Smooth muscle cell of the brain vasculature (primary cell): ENCODE measurements at regions not wholly inside any gene's neighbourhood (a gene's known extent, or its start where the extent isn't known, plus 50 kb on each side); places are given as distances from the start of the nearest gene placed in this dataset.
"Not testable (repeated sequence)": the region's sequence is repeated elsewhere in the genome, so short reads cannot be mapped to it uniquely, and the experiment has no call there.

Experiments used
- DNase-seq: peaks from one replicate; pipeline ENCODE4 v3.0.0-alpha.2; 2012; ENCODE audit warnings: low read depth, low spot score

DNA sequence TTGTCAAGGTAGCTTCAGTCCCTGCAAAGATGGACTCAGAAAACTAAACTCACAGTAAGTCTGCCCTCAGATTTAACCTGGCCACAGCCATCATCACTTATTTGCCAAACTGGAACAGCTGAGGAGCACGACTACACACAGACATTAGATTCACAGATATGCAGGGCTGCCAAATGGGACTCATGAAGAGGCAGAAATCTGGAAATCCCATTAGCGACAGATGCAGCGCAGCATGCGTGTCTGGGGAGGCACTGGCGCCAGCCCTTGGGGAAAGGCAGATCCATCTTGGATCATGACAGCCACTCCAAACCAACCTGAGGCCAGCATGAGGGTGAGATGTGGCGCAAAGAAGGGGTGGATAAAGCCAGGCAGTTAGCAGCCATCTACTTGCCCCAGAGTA is 160.7 kb upstream of the TSC22D2 start:
- DNase-seq = no peak

DNA sequence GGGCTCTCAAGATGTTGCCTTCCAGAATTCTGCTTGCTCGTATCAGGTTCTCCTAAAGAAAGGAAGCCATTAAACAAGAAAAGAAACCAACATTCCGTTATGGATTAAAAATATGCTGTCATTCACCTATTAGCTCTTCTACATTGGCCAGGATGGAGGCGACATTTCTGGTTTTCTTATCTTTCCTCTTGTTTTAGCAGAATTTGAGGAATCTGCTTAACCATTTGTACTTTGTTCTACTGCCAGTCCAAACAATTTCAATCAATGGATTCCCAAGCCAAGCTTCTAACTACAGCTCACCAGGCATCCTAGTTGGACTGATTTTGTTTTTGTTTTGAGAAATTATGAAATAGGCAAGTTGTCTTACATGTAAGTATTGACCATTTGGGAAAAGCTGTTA is 164.6 kb upstream of the TSC22D2 start:
- no peak for DNase-seq

- DNase-seq = peak; percentile 62
These were observed 165.7 kb upstream of the TSC22D2 start for GRCh38 chr3:150242220-150242936.

- no peak for DNase-seq
These were observed 167.2 kb upstream of the TSC22D2 start for GRCh38 chr3:150240891-150241290.

GRCh38 chr3:150239766-150240165 is 168.3 kb upstream of the TSC22D2 start:
- DNase-seq = no peak

- DNase-seq = no peak
These were observed 169.0 kb upstream of the TSC22D2 start for GRCh38 chr3:150238995-150239619.

DNA sequence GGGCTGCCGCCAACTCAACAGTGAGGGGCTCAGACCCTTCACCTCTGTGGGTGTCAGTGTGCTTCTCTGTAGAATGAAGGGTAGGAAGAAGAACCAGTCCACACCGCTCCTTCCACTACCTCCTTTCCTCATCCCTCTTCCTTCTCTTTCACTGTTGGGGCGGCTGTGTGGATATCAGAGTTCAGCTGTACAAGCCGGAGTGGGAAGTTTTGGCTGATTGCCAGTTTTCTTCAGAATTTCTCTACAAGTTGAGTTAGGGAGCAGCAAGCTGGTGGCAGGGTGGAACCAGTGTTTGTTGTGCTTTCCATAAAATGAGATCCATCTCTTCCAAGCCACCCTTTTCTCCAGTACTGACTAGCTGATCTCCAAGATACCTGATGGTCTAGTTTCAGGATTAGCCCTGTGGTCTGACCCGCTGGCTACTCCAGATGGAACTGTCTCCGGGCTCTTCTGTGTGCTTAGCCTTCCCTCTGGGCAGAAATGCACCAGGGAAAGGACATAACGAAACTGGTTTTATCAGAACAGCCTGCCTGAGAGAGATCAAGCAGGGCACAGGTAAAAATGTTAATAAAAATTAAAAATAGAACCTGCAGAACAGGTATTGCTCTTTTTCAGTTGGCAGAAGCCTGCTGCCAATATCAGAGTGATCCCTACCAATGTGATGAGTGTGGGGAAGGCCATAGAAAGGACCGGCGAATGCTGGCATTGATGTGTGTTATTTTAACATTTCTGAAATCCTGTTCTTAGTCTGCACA is 169.9 kb upstream of the TSC22D2 start:
- no peak for DNase-seq

- no peak for DNase-seq
These were observed 170.6 kb upstream of the TSC22D2 start for GRCh38 chr3:150237490-150237889.

DNA sequence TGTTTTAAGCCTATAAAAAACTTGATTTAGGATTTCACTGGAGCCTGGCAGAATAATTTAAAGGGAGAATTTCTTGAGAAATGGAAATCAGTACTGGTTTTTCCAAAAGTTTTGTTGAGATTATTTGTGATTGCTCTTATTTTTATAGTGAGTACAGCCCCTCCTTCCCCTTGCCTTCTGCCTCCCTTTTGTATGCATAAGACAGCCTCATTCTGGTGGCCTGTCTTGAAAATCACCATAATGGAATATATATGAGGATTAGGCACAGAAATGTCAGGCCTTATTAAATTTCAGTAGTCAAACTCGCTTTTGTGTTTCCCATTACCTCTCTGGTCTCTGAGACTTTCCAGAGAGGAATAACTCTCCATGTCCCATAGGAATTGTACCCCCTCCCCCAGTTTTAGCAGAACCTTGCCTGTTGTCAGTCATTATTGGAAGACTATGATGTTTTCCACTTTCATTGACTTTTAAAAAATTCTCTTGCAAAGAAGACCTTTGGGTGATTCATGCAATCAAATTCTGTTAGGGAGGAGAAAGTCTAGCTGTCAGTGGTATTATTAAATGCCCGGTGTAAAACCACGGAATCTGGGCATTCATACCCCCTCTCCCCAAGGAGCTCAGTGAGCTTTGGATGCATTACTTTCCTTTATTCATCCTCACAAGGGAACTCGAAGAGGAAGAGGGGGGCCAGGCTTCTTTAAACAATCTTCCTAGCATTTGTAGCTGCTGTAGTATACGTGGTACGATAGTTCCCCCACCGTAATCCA is 171.6 kb upstream of the TSC22D2 start:
- DNase-seq = no peak

DNA sequence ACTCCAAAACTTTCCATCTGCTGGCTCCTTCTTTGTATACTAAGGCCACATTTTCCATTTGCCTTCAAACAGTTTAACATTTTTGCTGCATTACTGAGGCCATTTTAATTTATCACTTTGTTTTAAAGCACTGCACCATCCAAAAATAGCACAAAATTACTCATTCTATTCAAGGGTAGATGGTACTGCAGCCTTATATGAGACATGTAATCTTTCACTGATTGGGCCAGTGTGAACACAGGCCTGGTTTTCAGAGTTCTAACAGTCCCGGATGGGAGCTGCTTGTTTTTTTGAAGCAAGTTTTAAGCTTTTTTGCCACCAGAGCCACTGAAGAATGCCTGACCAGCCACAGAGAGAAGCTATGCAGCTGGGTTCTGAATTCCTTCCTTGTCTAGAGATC is 172.3 kb upstream of the TSC22D2 start:
- DNase-seq = no peak

DNA sequence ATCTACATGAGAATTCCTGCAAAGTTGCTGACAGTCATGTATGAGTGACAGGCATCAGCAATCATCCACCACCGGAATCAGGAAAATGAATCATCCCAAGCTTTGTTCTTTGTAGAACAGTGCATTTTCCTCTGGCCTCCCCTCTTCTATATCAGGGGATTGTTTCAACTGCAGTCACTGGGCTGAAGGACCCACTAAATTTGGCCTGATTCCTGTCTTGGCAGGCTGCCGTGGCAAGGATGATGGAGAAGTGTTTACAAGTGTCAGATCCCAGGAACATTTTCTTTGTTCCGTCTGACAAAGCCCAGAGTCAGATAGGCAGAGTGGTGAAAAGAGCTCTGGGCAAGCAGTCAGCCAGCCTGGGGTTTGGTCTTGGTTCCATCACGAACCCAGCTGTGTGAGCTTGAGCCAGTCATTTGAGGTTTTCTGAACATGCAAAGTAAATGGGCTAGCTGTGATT is 175.1 kb upstream of the TSC22D2 start:
- no peak for DNase-seq

- no peak for DNase-seq
These were observed 178.1 kb upstream of the TSC22D2 start for GRCh38 chr3:150230037-150230436.

- DNase-seq = not testable (repeated sequence)
These were observed 179.5 kb upstream of the TSC22D2 start for GRCh38 chr3:150228626-150229025.

GRCh38 chr3:150227839-150228238 is 180.3 kb upstream of the TSC22D2 start:
- no peak for DNase-seq

DNA sequence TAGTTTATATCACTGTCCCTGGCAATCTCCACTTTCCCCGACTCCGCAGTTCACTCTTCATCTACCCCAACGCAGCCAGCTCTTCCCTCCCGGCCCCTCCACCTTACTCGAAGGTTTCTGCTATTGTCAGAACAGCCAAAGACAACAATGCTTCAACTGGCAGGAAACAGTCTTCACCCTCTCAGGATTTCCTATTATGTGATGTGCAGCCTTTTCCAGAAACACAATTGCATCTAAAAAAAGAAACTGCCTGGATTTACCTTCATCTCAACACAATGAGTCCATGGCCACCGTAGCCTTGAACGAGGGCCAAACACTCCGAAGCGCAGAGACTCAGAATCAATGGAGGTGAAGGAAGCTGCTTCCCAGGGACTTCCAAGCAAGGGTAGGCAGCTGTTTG is 182.1 kb upstream of the TSC22D2 start:
- DNase-seq = no peak

- DNase-seq = no peak
These were observed 184.5 kb upstream of the TSC22D2 start for GRCh38 chr3:150223558-150223957.

GRCh38 chr3:150222691-150223489 is 185.2 kb upstream of the TSC22D2 start:
- DNase-seq = no peak

DNA sequence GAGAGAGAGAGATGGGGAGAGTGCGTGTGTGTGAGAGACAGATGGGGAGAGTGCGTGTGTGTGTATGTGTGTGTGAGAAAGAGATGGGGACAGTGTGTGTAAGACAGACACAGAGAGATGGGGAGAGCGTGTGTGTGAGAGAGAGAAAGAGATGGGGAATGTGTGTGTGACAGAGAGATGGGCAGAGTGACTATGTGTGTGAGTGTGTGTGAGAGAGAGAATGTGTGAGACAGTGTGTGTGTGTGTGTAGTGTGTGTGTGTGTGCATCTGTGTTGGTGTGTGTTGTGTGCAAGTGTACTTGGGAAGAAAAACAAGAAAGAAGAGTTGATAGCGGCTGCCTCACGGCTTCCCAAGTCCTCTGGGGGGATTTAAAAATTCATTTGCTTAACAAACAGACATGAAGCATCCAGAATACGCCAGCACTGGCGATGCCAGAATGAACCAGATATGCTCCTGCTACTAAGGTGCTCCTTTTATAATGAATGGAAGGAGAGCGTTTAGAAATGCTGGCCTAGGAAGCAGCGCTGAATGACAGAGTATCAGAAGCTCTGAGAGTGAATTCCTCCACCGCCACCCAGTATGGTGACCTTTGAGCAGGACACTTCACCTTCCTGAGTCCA is 186.1 kb upstream of the TSC22D2 start:
- no peak for DNase-seq

GRCh38 chr3:150220799-150221198 is 187.3 kb upstream of the TSC22D2 start:
- DNase-seq = no peak

GRCh38 chr3:150220041-150220440 is 188.1 kb upstream of the TSC22D2 start:
- DNase-seq = no peak

GRCh38 chr3:150218841-150219240 is 189.3 kb upstream of the TSC22D2 start:
- no peak for DNase-seq
